GM18505 (cell line): ENCODE measurements at regions not wholly inside any gene's neighbourhood (a gene's known extent, or its start where the extent isn't known, plus 50 kb on each side); places are given as distances from the start of the nearest gene placed in this dataset.

Experiments used
- ATAC-seq: cut with Tn5 transposase; IDR thresholded peaks from one replicate; pipeline ENCODE4 v1.9.1; 2021; ENCODE audit not compliant: unreplicated experiment
- POLR2A ChIP-seq: IDR thresholded peaks from 4 replicates; pipeline ENCODE4 v1.6.1; 2011; ENCODE audit warnings: borderline replicate concordance; ENCODE audit not compliant: insufficient read depth, insufficient read length; ENCODE audit errors: extremely low read depth

- no peak for TF ChIP-seq POLR2A
- peak; percentile 56 for ATAC-seq
These were observed 205.9 kb upstream of the STK17B start for GRCh38 chr2:196376984-196377877.

- TF ChIP-seq POLR2A: no peak
- no peak for ATAC-seq
These were observed 208.2 kb upstream of the STK17B start for GRCh38 chr2:196379600-196379999.

DNA sequence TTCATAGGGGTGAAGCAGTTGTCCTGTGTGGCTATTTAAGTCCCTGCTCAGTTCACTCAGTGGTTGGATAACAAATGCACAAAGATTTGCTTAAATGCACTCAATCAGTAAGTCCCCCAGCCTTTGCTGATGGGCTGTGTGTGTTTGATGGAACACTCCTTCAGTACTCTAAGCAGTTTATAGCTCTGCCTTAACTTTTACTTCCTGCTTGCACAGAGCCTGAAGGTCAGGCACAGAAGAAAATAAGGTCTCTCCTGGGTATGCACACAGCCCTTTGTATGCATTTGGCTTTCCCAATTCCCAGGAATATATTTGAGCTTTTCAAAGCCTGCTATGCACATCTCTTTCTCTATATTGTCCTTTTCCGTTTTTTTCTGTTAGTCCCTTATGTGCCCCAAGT, 208.7 kb upstream of the STK17B start:
- no peak for TF ChIP-seq POLR2A
- ATAC-seq: no peak

- no peak for TF ChIP-seq POLR2A
- no peak for ATAC-seq
These were observed 209.2 kb upstream of the STK17B start for GRCh38 chr2:196380575-196380974.

GRCh38 chr2:196381464-196381863, 210.1 kb upstream of the STK17B start:
- TF ChIP-seq POLR2A: no peak
- no peak for ATAC-seq

DNA sequence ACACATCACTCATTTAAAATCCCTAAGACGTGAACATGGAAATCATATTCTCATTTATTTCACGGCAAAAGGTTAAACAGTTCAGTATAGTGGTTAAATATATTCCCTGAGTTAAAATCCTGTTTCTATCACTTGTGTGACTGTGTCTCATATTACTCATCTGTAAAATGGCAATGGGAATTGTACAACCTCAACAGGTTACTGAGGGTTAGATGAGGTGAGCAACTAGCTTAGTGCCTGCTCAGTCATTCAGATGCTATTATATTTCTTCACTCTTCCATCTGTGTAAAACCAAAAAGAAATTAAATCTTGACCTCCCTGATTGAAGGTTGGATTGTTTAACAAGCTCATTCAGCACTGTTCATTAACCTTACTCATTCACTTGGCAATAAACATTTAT, 212.4 kb upstream of the STK17B start:
- no peak for ATAC-seq
- TF ChIP-seq POLR2A: no peak

- peak; percentile 48 for ATAC-seq
- no peak for TF ChIP-seq POLR2A
These were observed 213.4 kb upstream of the STK17B start for GRCh38 chr2:196384729-196385128.

DNA sequence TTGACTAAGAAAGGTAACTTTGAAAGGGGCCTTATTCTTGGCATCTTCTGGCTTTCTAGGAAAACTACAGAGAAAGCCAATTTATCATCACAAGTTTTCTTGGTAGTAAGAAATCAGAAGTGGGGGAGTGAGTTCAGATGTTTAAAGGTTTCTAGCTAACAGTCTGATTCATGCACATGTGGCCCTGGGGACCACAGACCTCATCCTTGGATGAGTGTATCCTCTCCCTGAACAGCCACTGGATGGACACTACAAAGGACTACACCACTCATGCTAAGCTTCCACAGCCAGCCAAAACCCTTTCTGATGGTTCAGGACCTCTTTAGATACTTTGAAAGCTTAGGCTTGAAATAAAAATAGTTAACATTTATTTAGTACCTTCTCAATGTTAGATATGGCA, 218.3 kb upstream of the STK17B start:
- TF ChIP-seq POLR2A: no peak
- ATAC-seq: no peak

GRCh38 chr2:196390243-196391148, 219.1 kb upstream of the STK17B start:
- no peak for ATAC-seq
- TF ChIP-seq POLR2A: no peak

DNA sequence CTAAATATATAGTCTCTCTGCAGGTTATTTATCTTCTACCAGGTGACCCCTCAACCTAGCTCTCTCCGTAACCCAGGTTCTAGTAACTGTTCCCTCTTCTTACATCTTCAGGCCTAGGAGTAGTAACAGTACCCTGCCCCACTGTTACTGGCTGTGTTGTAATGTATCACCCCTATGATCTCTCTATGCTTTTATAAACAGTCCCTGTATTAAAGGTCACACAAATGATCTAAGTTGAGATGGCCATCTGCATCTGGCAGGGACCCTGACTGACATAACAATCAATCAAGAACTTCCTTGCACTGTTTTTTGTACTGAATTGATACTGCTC, 219.7 kb upstream of the STK17B start:
- ATAC-seq: no peak
- TF ChIP-seq POLR2A: no peak

GRCh38 chr2:196399096-196399495, 227.7 kb upstream of the STK17B start:
- no peak for ATAC-seq
- no peak for TF ChIP-seq POLR2A

GRCh38 chr2:196399722-196400691, 228.6 kb upstream of the STK17B start:
- no peak for ATAC-seq
- no peak for TF ChIP-seq POLR2A

GRCh38 chr2:196403471-196403870, 232.1 kb upstream of the STK17B start:
- no peak for ATAC-seq
- TF ChIP-seq POLR2A: no peak
